Fibroblast of the aortic adventitia (primary cell): ENCODE measurements at regions not wholly inside any gene's neighbourhood (a gene's known extent, or its start where the extent isn't known, plus 50 kb on each side); places are given as distances from the start of the nearest gene placed in this dataset.

ENCODE experiments used
- DNase-seq: peaks from one replicate; pipeline ENCODE4 v3.0.0-alpha.2; 2010; ENCODE audit warnings: low read depth
- H3K4me3 ChIP-seq: 2 replicates; pipeline ENCODE4 v1.5.1; 2011; ENCODE audit warnings: low read depth, mild to moderate bottlenecking, control low read depth, low read length, moderate library complexity
- CTCF ChIP-seq: IDR thresholded peaks from 2 replicates; pipeline ENCODE4 v1.5.1; 2011; ENCODE audit warnings: mild to moderate bottlenecking, low read length, control low read depth, inconsistent platforms; ENCODE audit not compliant: insufficient read depth

- TF ChIP-seq CTCF, result no peak
- DNase-seq, result peak; percentile 14
Measured at GRCh38 chr7:42858570-42858969, 53.3 kb downstream of the C7orf25 start.

GRCh38 chr7:42856605-42856987, 55.3 kb downstream of the C7orf25 start:
- DNase-seq, result no peak
- no peak for TF ChIP-seq CTCF
- peak overlapping the region; percentile 61 for H3K4me3 ChIP-seq

More at GRCh38 chr7:42858570-42858969, 53.3 kb downstream of the C7orf25 start:
- H3K4me3 ChIP-seq, result no peak overlapping the region

GRCh38 chr7:42854571-42855118, 57.2 kb downstream of the C7orf25 start:
- no peak for TF ChIP-seq CTCF
- DNase-seq, result no peak
- no peak overlapping the region for H3K4me3 ChIP-seq

GRCh38 chr7:42852531-42852930, 59.3 kb downstream of the C7orf25 start:
- H3K4me3 ChIP-seq, result no peak overlapping the region
- no peak for TF ChIP-seq CTCF
- no peak for DNase-seq

- peak overlapping the region; percentile 3 for H3K4me3 ChIP-seq
- DNase-seq, result peak; percentile 55
- peak; percentile 72 for TF ChIP-seq CTCF
Measured at GRCh38 chr7:42843205-42843800, 68.6 kb downstream of the C7orf25 start.

- H3K4me3 ChIP-seq, result no peak overlapping the region
- no peak for TF ChIP-seq CTCF
- DNase-seq, result no peak
Measured at GRCh38 chr7:42834676-42835075, 77.2 kb downstream of the C7orf25 start.

- no peak for TF ChIP-seq CTCF
- no peak overlapping the region for H3K4me3 ChIP-seq
- DNase-seq, result no peak
Measured at GRCh38 chr7:42833411-42833810, 78.5 kb downstream of the C7orf25 start.
